ENCODE measurements at regions not wholly inside any gene's neighbourhood (a gene's known extent, or its start where the extent isn't known, plus 50 kb on each side); places are given as distances from the start of the nearest gene placed in this dataset.
"Not testable (repeated sequence)": the region's sequence is repeated elsewhere in the genome, so short reads cannot be mapped to it uniquely, and the experiment has no call there.

DNA sequence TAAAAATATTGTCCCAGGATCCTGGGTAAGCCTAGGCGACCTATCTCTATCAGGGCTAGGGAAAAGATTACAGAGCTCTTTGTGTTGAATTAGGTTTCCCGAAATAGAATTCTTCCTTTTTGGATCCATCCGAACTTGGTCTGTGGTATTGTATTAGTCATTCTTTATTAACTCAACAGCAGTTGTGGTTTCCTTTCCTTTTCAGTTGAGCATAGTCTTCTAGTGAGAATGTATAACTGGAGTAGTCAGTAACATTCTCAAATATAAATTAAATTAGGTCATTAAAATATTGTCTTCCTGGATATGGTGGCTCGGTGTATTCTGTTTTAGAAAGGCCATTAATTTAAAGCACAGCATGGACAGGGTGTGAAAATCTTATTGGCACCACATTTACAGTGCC, 520.4 kb downstream of the NLGN4X start:
- DNase-seq (ENCODE audit: low read depth in 3 of 3, low spot score in 2 of 3) = no peak

DNA sequence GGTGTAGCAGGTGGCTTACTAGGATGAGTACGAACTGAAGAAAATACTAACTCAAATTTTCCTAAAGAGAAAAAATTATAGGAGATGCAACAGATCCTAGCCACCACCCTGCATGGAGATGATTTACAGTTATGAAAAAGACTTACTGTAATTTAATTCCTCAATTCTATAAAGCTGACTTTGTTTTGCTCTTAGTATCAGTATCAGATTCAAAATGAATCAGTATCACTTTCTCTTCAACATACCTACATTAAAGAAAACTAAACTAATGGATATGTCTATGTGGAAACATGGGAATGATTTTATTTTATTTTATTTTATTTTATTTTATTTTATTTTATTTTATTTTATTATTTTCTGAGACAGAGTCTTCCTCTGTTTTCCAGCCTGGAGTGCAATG, 525.8 kb downstream of the NLGN4X start:
- no peak for DNase-seq (ENCODE audit: low read depth in 3 of 3, low spot score in 2 of 3)

DNA sequence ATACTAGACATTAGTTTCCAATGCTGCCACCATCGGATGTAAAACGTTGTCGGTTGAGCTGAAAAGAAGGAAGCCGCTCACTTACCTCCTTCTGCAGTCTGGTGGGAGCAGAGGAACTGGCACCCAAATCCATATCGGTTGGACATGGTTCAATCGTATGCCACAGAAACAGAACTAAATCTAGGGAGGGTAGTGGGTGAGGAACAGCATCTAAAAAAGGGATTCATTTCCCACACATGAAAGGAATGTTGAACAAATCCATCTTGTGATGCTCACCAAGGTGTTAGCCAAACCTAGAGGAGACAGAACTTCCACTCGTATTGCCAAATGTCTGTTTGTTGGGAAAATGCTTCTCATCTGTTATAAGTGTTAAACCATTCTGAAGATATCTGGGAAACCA, 532.7 kb downstream of the NLGN4X start:
- no peak for DNase-seq (ENCODE audit: low read depth in 3 of 3, low spot score in 2 of 3)

DNA sequence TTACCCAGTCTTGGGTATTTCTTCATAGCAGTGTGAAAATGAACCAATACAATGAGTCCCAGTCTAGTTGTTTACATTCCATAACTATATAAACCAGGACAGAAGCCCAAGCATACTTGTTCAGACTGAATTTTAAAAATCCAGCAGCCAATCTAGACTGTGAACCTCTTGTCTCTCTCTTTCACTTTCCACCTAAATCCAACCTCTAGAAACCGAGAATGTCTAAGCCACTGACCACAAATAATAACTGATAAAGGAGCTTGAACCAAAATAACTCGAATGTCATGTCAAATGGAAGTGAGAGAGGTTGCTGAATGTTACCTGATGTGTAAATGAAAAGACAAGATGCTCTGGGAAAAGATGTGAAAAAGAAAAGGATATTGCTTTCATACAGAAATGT, 544.7 kb downstream of the NLGN4X start:
- no peak for DNase-seq (ENCODE audit: low read depth in 3 of 3, low spot score in 2 of 3)

DNA sequence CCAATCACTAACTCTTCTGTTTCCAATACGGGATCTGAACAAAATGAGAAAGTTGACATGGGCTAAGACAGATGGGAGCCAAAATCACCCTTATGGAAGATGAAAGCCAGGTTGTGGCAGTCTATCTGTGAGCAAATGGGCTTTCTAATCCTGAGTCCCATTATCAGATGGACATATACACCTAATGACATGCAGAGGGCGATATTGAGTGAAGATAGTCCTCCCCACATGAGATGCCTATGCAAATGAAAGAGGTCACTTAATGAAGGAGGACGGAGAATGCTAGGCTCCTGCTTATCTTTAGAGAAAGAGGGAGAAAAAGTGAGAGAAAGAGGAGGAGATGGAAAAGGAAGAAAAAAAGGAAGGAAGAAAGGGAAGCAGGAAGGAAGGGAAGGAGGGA, 547.5 kb downstream of the NLGN4X start:
- no peak for DNase-seq (ENCODE audit: low read depth in 3 of 3, low spot score in 2 of 3)

DNA sequence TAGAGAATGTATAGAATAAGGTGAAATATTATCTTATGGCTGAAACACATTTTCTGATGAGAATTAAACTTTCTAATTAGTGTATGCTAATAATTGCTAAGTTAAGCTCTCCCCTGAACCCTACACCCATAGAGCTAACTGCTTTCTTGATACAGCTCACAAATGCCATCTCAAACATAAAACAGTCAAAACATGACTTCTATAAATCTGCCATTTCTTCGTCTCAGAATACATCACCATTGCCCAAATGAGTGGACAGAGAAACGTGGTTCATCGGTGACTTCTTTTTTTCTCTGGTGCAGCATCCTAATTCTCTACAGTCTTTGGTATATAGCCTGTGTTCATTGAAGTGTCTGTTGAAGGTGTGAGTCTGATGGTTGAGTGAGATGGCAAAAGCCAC, 554.6 kb downstream of the NLGN4X start:
- DNase-seq (ENCODE audit: low read depth in 3 of 3, low spot score in 2 of 3) = no peak

DNA sequence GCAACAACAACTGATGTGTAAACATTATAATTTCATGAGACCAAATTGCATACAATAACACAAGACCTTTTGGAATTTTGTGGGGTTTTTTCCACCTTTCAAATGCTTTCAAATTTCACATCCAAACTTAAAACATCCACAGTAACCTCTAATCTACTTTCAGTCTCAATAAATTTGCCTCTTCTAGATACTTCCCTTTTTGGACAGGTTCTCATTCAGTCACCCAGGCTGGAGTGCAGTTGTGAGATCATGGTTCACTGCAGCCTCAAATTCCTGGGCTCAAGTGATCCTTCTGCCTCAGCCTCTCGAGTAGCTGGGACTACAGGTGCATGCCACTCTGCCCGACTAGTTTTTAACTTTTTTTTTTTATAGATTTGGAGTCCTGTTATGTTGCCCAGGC, 556.6 kb downstream of the NLGN4X start:
- no peak for DNase-seq (ENCODE audit: low read depth in 3 of 3, low spot score in 2 of 3)

DNA sequence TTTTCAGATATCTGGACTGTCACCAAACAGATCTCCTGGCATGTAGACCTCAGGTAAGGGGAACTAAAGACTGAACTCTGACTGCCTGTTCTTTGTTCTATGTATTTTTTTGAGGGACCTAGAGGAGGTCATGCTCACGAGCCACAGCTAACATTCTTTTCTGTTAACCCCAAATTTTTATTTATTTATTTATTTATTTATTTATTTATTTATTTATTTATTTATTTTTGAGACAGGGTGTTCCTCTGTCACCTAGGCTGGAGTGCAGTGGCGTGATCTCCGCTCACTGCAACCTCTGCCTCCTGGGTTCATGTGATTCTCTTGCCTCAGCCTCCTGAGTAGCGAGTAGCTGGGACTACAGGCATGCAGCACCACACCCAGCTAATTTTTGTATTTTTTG, 562.0 kb downstream of the NLGN4X start:
- not testable (repeated sequence) for DNase-seq (ENCODE audit: low read depth in 3 of 3, low spot score in 2 of 3)

DNA sequence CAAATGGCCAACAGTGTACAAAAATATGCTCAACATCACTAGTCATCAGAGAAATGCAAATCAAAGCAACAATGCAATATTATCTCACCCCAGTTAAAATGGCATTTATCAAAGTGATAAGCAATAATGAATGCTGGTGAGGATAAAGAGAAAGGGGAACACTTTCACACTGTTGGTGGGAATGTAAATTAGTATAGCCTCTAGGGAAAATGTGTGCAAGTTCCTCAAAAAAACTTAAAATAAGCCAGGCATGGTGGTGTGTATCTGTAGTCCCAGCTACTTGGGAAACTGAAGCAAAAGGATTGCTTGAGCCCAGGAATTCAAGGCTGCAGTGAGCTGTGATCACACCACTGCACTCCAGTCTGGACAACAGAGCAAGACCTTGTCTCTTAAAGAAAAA, 572.1 kb downstream of the NLGN4X start:
- no peak for DNase-seq (ENCODE audit: low read depth in 3 of 3, low spot score in 2 of 3)

DNA sequence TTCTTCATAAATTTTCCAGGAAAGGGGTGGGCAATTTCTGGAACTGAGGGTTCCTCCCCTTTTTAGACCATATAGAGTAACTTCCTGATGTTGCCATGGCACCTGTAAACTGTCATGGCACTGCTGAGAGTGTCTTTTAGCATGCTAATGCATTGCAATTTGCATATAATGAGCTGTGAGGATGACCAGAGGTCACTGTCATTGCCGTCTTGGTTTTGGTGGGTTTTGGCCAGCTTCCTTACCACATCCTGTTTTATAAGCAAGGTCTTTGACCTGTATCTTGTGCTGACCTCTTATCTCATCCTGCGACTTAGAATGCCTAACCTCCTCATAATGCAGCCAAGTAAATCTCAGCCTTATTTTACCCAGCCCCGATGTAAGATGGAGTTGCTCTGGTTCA, 577.8 kb downstream of the NLGN4X start:
- no peak for DNase-seq (ENCODE audit: low read depth in 3 of 3, low spot score in 2 of 3)

DNA sequence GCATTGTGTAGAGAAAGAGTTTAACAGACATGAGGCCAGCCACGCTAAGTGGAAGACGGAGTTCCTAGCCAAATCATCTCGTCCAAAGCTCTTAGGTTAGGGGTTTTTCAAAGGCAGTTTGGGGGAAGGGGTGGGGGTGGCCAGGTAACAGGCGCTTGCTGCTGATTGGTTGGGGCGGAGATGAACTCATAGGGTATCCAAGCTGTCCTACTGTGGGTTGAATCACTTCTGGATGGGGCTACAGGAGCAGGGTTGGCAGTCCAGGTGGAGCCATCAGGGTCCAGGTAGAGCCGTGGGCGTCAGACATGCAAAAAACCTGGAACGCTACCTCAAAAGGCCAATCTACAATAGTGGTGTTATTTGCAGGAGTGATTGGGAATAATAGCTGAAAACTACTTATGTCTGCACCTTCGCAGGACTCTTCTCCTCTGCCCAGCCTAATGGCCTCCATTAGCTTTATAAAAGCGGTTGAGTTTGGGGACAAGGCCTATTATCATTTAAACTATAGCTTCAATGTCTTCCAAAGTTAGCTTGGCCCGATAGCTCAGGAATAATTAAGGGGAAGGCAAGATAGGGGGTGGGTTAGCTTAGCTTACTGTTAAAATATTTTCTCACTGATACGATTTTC, 579.6 kb downstream of the NLGN4X start:
- DNase-seq (ENCODE audit: low read depth in 3 of 3, low spot score in 2 of 3) = no peak

DNA sequence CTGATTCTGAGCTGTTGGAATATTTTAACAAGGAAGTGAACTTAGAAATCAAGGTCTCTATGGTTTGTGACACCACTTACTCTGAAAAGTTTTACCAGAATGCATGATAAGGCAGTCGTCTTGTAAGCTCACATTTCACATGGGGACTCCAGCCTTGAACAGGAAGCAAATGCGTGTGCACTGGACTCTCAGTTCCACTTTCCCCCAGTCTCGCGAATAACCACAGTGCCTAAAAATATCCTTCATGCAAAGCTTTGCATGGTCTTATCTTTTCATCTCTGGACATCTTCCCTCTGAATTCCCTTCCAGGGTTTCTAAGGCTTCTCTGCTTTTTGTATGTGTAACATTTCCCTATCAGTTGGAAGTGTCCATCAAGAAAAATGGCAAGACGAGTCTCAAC, 581.8 kb downstream of the NLGN4X start:
- no peak for DNase-seq (ENCODE audit: low read depth in 3 of 3, low spot score in 2 of 3)

DNA sequence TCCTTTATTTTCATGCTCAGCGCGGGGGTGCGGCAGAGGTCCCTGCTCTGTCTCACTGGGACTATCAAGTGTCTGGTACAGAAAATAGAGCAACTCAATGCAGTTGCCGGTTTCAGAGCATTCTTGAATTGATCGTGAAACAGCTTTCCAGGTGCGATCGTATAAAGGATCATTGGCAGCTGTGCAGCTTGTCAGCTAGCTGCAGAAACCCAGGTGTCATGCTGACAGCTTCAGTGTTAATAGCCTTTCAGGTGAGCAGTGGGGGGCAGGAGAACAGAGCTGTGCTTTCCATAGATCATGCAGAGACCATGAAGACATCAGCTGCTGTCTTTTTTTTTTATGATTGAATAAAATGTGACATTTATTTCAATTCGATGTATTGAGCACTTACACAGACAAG, 583.9 kb downstream of the NLGN4X start:
- no peak for DNase-seq (ENCODE audit: low read depth in 3 of 3, low spot score in 2 of 3)

DNA sequence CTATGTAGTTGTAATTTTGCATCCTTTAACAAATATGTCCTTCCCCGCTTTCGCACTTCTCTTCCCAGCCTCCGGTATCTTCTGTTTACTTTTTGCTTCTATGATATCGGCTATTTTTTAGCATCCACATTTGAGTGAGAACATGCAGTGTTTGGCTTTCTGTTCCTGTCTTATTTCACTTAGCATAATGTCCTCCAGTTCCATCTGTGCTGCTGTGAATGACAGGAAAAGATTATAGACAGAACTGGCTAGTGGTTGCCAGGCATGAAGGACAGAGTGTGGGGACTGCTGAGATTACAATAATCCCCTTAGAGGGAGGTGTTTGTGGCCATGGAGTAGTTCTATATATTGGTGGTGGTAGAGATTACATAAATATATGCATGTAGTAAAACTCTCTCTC, 588.6 kb downstream of the NLGN4X start:
- DNase-seq (ENCODE audit: low read depth in 3 of 3, low spot score in 2 of 3) = no peak

DNA sequence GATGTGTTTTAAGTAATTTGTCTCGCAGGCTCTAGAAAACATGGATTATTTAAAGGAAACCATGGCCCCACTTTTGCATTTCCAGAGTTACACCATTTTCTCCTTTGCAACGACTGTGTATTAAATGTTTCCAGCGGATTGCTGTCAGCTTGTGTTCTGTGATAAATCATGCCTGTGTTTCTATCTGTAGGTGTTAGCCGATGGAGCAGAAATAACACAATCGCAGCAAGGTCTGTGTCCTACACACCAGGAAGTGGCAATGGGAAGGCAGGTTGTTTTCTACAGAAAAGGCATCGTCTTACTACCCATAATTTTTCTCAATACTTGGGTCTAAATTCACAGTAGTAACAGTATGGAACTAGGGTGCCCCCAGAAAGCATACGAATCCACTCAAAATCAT, 590.1 kb downstream of the NLGN4X start:
- no peak for DNase-seq (ENCODE audit: low read depth in 3 of 3, low spot score in 2 of 3)

DNA sequence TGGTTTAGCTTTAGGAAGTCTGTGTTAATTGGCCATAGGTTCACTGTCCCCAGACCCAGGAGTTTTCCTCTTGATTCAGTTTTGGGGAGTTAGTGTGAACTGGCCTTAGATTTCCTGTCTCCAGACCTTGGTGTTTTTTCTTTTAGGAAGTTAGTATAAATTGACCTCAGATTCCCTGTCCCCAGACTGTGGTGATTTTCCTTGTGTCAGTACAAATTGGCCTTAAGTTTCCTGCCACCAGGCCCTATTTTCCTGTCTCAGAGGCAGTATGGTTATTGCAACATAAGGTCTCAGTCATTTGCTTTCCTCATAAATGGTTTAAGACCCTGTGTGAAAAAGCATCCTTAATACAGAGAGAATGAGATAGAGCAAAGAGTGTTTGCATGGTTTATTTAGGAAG, 595.8 kb downstream of the NLGN4X start:
- DNase-seq (ENCODE audit: low read depth in 3 of 3, low spot score in 2 of 3) = no peak

DNA sequence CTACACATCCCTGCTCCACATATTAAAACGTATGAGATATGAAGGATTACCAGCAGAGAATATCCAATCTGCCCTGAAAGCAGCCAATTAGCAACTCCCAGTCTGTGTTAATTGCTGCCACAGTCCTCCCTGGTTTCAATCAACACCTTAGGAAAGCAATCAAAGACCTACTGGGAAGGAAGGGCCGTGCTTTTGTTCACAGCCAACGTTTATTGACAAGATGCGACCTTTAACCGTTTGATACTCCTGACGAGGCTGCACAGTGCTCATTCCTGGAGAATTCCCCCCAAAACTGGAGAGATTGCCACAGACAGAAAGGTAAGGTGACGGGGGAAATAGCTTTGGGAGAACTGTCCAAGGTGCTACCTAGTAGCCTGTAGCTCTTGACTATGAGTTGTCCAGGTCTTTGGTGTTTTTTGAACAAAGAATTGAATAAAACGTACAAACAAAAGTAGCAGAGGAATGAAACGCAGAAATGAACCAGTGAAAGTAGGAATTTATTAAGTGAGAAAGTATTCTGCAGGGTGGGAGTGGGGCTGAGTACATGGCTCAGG, 596.5 kb downstream of the NLGN4X start:
- no peak for DNase-seq (ENCODE audit: low read depth in 3 of 3, low spot score in 2 of 3)

DNA sequence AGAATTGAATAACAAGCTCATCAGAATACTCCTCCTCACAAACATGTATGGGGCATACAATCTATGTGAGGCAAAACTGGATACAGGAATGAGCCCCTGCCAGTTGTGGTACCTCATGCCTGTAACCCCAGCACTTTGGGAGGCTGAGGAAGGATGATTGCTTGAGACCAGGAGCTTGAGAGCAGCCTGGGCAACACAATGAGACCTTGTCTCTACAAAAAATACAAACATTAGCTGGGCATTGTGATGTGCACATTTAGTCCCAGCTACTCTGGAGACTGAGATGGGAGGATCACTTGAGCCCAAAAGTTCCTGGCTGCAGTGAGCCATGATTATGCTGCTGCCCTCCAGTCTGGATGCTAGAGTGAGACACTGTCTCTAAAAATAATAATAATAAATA, 611.0 kb downstream of the NLGN4X start:
- DNase-seq (ENCODE audit: low read depth in 3 of 3, low spot score in 2 of 3) = no peak

DNA sequence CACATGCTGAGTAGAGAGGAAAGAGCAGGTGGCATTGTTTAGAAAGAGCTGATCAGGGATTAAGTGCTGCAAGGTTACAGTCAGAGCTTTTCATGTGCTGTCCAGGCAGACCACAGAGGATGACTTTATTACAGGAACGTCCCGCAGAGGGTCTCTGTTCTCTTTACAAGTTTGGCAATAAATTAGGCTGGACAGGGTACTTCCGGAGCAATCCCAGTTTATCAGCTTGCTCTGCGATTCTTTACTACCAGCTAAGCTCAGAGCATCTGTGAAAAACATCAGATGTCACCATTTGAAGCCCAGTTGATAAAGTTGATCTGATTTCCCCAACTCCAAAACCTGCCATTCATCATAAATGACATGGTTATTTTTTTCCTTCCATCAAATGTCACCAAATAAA, 633.1 kb downstream of the NLGN4X start:
- no peak for DNase-seq (ENCODE audit: low read depth in 3 of 3, low spot score in 2 of 3)

DNA sequence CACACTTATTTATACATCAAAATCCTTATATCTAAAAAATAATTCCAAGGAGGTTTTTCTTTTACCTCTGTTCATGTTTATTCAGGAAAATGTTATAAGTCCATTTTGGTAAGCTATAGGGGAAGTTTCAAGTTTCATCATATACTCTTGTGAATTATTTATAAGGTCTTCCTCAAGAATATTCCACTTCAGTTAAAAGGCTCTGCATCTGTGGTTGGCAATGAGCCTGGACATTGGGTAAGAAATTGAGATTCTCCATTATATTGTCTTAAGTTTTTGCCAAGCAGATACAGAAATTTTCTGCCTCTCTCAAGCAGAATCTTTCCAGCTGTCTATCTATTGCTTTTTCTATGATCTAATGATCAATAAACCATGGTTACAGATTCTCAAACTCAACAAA, 641.9 kb downstream of the NLGN4X start:
- no peak for DNase-seq (ENCODE audit: low read depth in 3 of 3, low spot score in 2 of 3)

DNA sequence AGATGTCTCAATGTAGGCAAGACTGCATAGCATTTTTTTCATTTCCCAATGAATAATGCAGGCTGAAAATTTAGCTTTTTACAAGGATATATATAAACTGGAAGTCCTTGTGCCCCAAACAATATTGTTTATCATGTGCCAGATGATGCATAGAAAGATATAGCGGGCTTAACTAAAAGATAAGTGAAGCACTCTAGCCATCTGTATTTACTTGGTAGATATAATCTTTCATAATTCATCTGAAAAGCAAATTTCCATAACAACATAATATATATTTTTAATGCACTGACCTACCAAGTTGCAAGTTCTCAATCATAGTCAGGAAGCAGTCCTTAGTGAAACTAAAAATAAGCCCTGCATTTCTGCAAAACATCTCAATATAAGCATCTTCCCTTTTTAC, 653.3 kb downstream of the NLGN4X start:
- DNase-seq (ENCODE audit: low read depth in 3 of 3, low spot score in 2 of 3) = no peak

DNA sequence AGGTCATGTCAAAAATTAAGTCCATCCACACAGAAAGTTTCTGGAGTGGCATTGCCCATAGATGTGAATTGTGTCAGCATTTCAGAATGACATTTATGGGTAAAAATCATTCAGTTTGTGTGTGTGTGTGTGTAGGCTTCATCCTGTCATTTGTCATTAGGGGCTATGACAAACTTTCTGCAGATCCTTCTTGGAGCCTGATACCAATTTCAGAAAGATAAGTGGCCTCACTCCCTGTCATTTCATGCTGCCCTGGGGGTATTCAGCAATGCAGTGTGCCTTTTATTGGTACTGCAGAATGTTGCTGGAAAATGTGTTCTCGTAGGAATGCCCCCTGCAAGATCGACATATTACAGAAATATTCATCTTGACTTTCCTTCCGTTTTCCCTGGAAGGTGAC, 659.7 kb downstream of the NLGN4X start:
- DNase-seq (ENCODE audit: low read depth in 3 of 3, low spot score in 2 of 3) = no peak

DNA sequence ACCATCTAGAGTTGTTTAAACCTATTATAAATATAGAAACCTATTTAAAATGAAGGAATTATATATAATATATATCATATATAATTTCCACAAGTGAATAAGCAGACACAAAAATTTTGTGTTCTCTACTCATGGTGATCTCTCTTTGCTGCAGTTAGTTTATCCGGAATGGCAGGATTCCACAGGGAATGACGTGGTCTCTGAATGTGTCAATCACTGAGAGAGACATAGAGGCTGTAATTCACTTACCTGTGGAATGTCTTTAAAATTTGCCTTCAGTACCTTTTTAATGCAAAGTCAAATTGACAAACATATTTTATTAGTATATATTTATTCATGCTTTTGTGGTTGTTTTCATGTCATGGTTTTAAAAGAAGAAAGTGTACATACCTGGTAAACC, 669.3 kb downstream of the NLGN4X start:
- DNase-seq (ENCODE audit: low read depth in 3 of 3, low spot score in 2 of 3) = no peak

Data from right renal cortex interstitium (tissue), 3 donors.